IMR-90 (cell line): ENCODE measurements at regions not wholly inside any gene's neighbourhood (a gene's known extent, or its start where the extent isn't known, plus 50 kb on each side); places are given as distances from the start of the nearest gene placed in this dataset.

ENCODE experiments used
- ATAC-seq: fragments of 200-7000 bp; cut with Tn5 transposase; 2 replicates; pipeline ENCODE4 v1.9.1; 2020; ENCODE audit warnings: low read depth, mild to moderate bottlenecking, moderate library complexity
- BruUV-seq: library from RNA; stranded (reverse); fragments of 400-500 nt; replicated peaks from 2 replicates; lab custom pipeline; 2021; lab: Mats Ljungman, UMichigan
- CTCF ChIA-PET: fragments of 300-600 bp; formaldehyde crosslinking; extraction: SDS; loops from one replicate; lab custom pipeline; 2021; ENCODE audit warnings: antibody characterized with exemption; lab: Yijun Ruan, JAX
- POLR2A ChIA-PET: fragments of 300-600 bp; sonication (Branson Sonifier 250); formaldehyde crosslinking; loops from one replicate; lab custom pipeline; 2022; ENCODE audit warnings: antibody characterized with exemption; ENCODE audit not compliant: unreplicated experiment; lab: Charles Lee
- DNase-seq: peaks from one replicate; pipeline ENCODE4 v3.0.0; 2013
- H2AFZ ChIP-seq: replicated peaks from 2 replicates; pipeline ENCODE3; 2013; ENCODE audit warnings: low read length, mild to moderate bottlenecking; ENCODE audit not compliant: poor library complexity
- H2AK5ac ChIP-seq: 2 replicates; pipeline ENCODE4 v1.6.1; 2013; ENCODE audit warnings: low read depth, low read length, inconsistent platforms
- H2AK9ac ChIP-seq: replicated peaks from 2 replicates; pipeline ENCODE3; 2013; ENCODE audit warnings: mild to moderate bottlenecking, low read depth, low read length, moderate library complexity; ENCODE audit not compliant: poor library complexity
- H2BK120ac ChIP-seq: 2 replicates; pipeline ENCODE4 v1.6.1; 2013; ENCODE audit warnings: low read depth, low read length, inconsistent platforms
- H2BK15ac ChIP-seq: 3 replicates; pipeline ENCODE4 v1.6.1; 2013; ENCODE audit warnings: low read depth, low read length, inconsistent platforms
- H2BK20ac ChIP-seq: 2 replicates; pipeline ENCODE4 v1.6.1; 2013; ENCODE audit warnings: low read depth, mild to moderate bottlenecking, inconsistent platforms, low read length, moderate library complexity
- H2BK5ac ChIP-seq: 2 replicates; pipeline ENCODE4 v1.6.1; 2013; ENCODE audit warnings: mild to moderate bottlenecking, low read depth, low read length, inconsistent platforms; ENCODE audit not compliant: poor library complexity, severe bottlenecking
- H3K14ac ChIP-seq: replicated peaks from 2 replicates; pipeline ENCODE4 v1.6.1; 2013; ENCODE audit warnings: low read depth, low read length, inconsistent platforms
- H3K18ac ChIP-seq: 2 replicates; pipeline ENCODE4 v1.6.1; 2013; ENCODE audit warnings: low read depth, low read length, control low read depth
- H3K23ac ChIP-seq: 2 replicates; pipeline ENCODE4 v1.6.1; 2013; ENCODE audit warnings: low read depth, low read length, inconsistent platforms
- H3K27ac ChIP-seq: 2 replicates; pipeline ENCODE4 v1.5.1; 2013; ENCODE audit warnings: mild to moderate bottlenecking, control low read depth, low read length; ENCODE audit not compliant: insufficient read depth
- H3K27me3 ChIP-seq: 2 replicates; pipeline ENCODE4 v1.6.1; 2013; ENCODE audit warnings: low read length; ENCODE audit not compliant: control insufficient read depth, insufficient read depth
- H3K36me3 ChIP-seq: 2 replicates; pipeline ENCODE4 v1.6.1; 2013; ENCODE audit warnings: low read length, mixed read lengths; ENCODE audit not compliant: control insufficient read depth, insufficient read depth
- H3K4ac ChIP-seq: 2 replicates; pipeline ENCODE4 v1.6.1; 2013; ENCODE audit warnings: low read depth, low read length, inconsistent platforms
- H3K4me1 ChIP-seq: 2 replicates; pipeline ENCODE4 v1.6.1; 2013; ENCODE audit warnings: low read length, mixed read lengths; ENCODE audit not compliant: control insufficient read depth, insufficient read depth
- H3K4me2 ChIP-seq: 2 replicates; pipeline ENCODE4 v1.6.1; 2013; ENCODE audit warnings: low read depth, mild to moderate bottlenecking, control low read depth, low read length, moderate library complexity
- H3K4me3 ChIP-seq: 2 replicates; pipeline ENCODE4 v1.5.1; 2013; ENCODE audit warnings: low read depth, mild to moderate bottlenecking, control low read depth, low read length, moderate library complexity; ENCODE audit not compliant: insufficient read depth
- H3K56ac ChIP-seq: 2 replicates; pipeline ENCODE4 v1.6.1; 2013; ENCODE audit warnings: low read length, inconsistent platforms; ENCODE audit not compliant: insufficient read depth; ENCODE audit errors: extremely low read depth
- H3K79me1 ChIP-seq, 2 experiments: 2 replicates each; pipeline ENCODE4 v1.6.1; 2013; ENCODE audit warnings: low read length in 2 of 2, inconsistent platforms in 1 of 2, low read depth in 1 of 2
- H3K9ac ChIP-seq: 2 replicates; pipeline ENCODE4 v1.6.1; 2013; ENCODE audit warnings: low read depth, low read length, control low read depth
- H3K9me1 ChIP-seq: 2 replicates; pipeline ENCODE4 v1.6.1; 2013; ENCODE audit warnings: low read length, inconsistent platforms; ENCODE audit not compliant: insufficient read depth
- H3K9me3 ChIP-seq: 2 replicates; pipeline ENCODE4 v1.6.1; 2013; ENCODE audit warnings: low read length; ENCODE audit not compliant: control insufficient read depth, insufficient read depth
- H4K20me1 ChIP-seq: 2 replicates; pipeline ENCODE4 v1.6.1; 2013; ENCODE audit warnings: low read length, inconsistent platforms; ENCODE audit not compliant: insufficient read depth
- H4K5ac ChIP-seq: 2 replicates; pipeline ENCODE4 v1.6.1; 2013; ENCODE audit warnings: mild to moderate bottlenecking, low read depth, low read length, control low read depth
- H4K8ac ChIP-seq, 2 experiments: 2 replicates each; pipeline ENCODE4 v1.6.1; 2013; ENCODE audit warnings: low read depth in 2 of 2, low read length in 2 of 2, control low read depth in 1 of 2, inconsistent platforms in 1 of 2
- H4K91ac ChIP-seq: 2 replicates; pipeline ENCODE4 v1.6.1; 2013; ENCODE audit warnings: low read depth, low read length, inconsistent platforms; ENCODE audit not compliant: insufficient read depth
- CEBPB ChIP-seq: IDR thresholded peaks from 2 replicates; pipeline ENCODE4 v1.6.1; 2012; ENCODE audit warnings: low read depth, low read length, improper control_type of control experiment
- RAD21 ChIP-seq: IDR thresholded peaks from 2 replicates; pipeline ENCODE4 v1.6.1; 2012; ENCODE audit warnings: low read length, improper control_type of control experiment
- WGBS, 2 experiments: methylation state at CpG; one replicate each; pipeline versions ENCODE4 v1.1.5 to v1.1.7; 2013; ENCODE audit warnings: missing lambda C conversion rate in 2 of 2; ENCODE audit not compliant: insufficient read length in 1 of 2; ENCODE audit errors: extremely low coverage in 2 of 2; 5-methylcytosine and 5-hydroxymethylcytosine counted together
- dilution Hi-C: fragments of 300-500 bp; cut with HindIII; formaldehyde crosslinking; loops from one replicate; pipeline ENCODE4 v1.14.3; 2018; ENCODE audit warnings: low sequenced_read_pairs; ENCODE audit not compliant: unreplicated experiment
- in situ Hi-C: fragments of 300-500 bp; cut with MboI; formaldehyde crosslinking; loops from 3 replicates; pipeline ENCODE4 v1.14.3; 2019; ENCODE audit warnings: low sequenced_read_pairs, inconsistent platforms, mixed read lengths
- intact Hi-C: fragments of 100-400 bp; cut with micrococcal nuclease; formaldehyde crosslinking; loops from 2 replicates; pipeline ENCODE4 v1.10.0; 2022

DNA sequence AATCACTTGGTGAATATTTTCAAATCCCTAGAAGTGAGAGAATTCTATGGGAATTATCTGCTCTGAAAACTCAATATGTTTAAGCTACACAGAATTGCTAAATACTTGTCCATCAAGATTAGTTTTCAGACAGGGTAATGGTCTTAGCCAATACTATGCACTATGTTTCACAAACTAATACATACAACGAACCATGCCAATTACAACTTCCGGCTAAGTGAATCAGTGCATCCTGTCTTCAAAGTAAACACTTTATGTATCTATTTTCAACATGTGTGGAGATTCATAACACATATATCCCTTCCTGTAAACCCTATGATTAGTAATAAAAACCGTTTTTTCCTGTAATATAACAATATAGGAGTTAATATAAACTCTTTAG lies 181.5 kb downstream of the POSTN start:
- ChIA-PET POLR2A (no interaction called here), CTCF (no interaction called here)
- DNase-seq, result peak; percentile 53
- Histone ChIP-seq H2BK5ac (no peak overlapping the region), H3K9ac (no peak overlapping the region), H4K8ac (no peak overlapping the region), H3K4ac (no peak overlapping the region), H3K27me3 (no peaks in the 10 kb centered on the region), H3K18ac (no peak overlapping the region), H4K5ac (no peak overlapping the region), H3K79me1 (no peaks in the 10 kb centered on the region), H3K27ac (no peak overlapping the region), H3K4me1 (peaks cover 6% of the 10 kb centered on the region), H2BK120ac (no peak overlapping the region), H2AFZ (no peak overlapping the region), H3K4me3 (no peak overlapping the region), H4K20me1 (no peaks in the 10 kb centered on the region), H3K56ac (no peak overlapping the region), H3K9me1 (peaks cover 2% of the 10 kb centered on the region), H3K4me2 (no peak overlapping the region), H3K14ac (no peak overlapping the region), H2BK20ac (no peak overlapping the region), H2BK15ac (no peak overlapping the region), H3K9me3 (no peaks in the 10 kb centered on the region), H2AK5ac (no peak overlapping the region), H4K91ac (no peak overlapping the region), H3K36me3 (no peaks in the 10 kb centered on the region), H3K23ac (no peak overlapping the region), H2AK9ac (no peak overlapping the region)
- in situ Hi-C loops, result no loop called here
- no CpG with 5 or more reads among the region's 3 CpGs for WGBS, 2 experiments
- no peak for ATAC-seq
- intact Hi-C loops, result loop anchor here (5.0 to 10.0 kb wide), 2 partner anchors 180 to 222 kb away; partner anchors contain the start of gene POSTN
- TF ChIP-seq CEBPB, result peak; percentile 58; the same call in 1 of the 2 replicates
- no peak for TF ChIP-seq RAD21
- BruUV-seq, result no TSS peak
- dilution Hi-C loops, result no loop called here
